Right lobe of liver (tissue), 6 donors: ENCODE measurements at regions not wholly inside any gene's neighbourhood (a gene's known extent, or its start where the extent isn't known, plus 50 kb on each side); places are given as distances from the start of the nearest gene placed in this dataset.

Experiments used
- ATAC-seq, 4 donors: fragments of 200-7000 bp; cut with Tn5 transposase; one replicate each; pipeline ENCODE4 v1.9.1; 2020; ENCODE audit warnings: mild to moderate bottlenecking in 4 of 4, moderate library complexity in 4 of 4
- DNase-seq, 3 donors: peaks; one replicate each; pipeline ENCODE4 v3.0.0-alpha.2; 2020
- H3K27ac ChIP-seq, 3 donors: fragments of 200-600 bp; one replicate each; pipeline ENCODE4 v1.8.0; 2022
- H3K27me3 ChIP-seq, 2 donors: fragments of 200-600 bp; one replicate each; pipeline ENCODE4 v1.8.0; 2022
- H3K36me3 ChIP-seq, 4 donors: fragments of 200-600 bp; sonication (generic) in 1 of 4; one replicate each; pipeline versions ENCODE4 v1.5.1 to v1.8.0; 2017 to 2022; ENCODE audit warnings: control low read depth in 1 of 4
- H3K4me1 ChIP-seq, 4 donors: fragments of 200-600 bp; sonication (generic) in 1 of 4; one replicate each; pipeline versions ENCODE4 v1.5.1 to v1.8.0; 2017 to 2022; ENCODE audit warnings: control low read depth in 1 of 4
- H3K4me3 ChIP-seq, 3 donors: fragments of 200-600 bp; one replicate each; pipeline ENCODE4 v1.8.0; 2022
- H3K9me3 ChIP-seq, 4 donors: fragments of 200-600 bp; sonication (generic) in 1 of 4; one replicate each; pipeline versions ENCODE4 v1.5.1 to v1.8.0; 2017 to 2022; ENCODE audit warnings: control low read depth in 1 of 4
- CTCF ChIP-seq, 4 donors: fragments of 200-600 bp in 3 of 4; fragments of 450-650 bp in 1 of 4; IDR thresholded peaks; one replicate each; pipeline versions ENCODE4 v1.5.1 to v1.8.0; 2016 to 2022; ENCODE audit warnings: antibody characterized with exemption in 4 of 4, mild to moderate bottlenecking in 2 of 4
- POLR2A ChIP-seq: fragments of 450-650 bp; IDR thresholded peaks from one replicate; pipeline ENCODE4 v1.6.1; 2017; ENCODE audit warnings: antibody characterized with exemption, mild to moderate bottlenecking
- WGBS: methylation state at CpG from one replicate; pipeline ENCODE4 v1.1.6; 2018; ENCODE audit warnings: low coverage, low lambda C conversion rate; ENCODE audit not compliant: insufficient coverage; ENCODE audit errors: missing lambda C conversion rate; 5-methylcytosine and 5-hydroxymethylcytosine counted together
- intact Hi-C, 2 donors: fragments of 100-400 bp; cut with DNase I; formaldehyde crosslinking; loops; one replicate each; pipeline versions ENCODE4 v1.11.2 to v1.14.1; 2022
- donor health status: DM: no; HTN: yes; CAD: no.
- donor health status: DM: no; HTN: no; CAD: no.
- donor health status: DM: no; HTN: no; CAD: no.
- donor health status: DM: no; HTN: yes; CAD: no.
- donor health status: DM: no; HTN: yes; CAD: no.

DNA sequence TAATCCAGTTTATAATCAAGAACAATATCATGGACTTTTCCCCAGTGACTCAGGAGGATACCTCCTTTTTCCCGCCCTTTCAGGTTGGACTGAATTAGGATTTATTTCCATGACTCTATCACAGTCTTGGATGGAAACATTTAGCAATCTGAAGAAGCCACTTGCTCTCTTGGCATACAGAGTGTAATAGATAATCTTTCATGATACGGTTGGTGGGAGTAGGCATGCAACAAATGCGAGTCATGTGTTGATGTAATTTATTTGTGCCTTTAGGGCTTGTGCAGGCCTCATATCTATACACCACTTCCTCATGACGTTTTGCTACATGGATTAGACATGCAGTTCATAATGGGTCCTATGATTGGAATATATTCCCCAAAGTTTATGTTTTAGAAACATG is 54.2 kb upstream of the MCTP2 start:
- Histone ChIP-seq H3K4me1 (no peaks in the 10 kb centered on the region), H3K36me3 (no peaks in the 10 kb centered on the region), H3K27me3 (no peaks in the 10 kb centered on the region), H3K9me3 (no peaks in the 10 kb centered on the region), H3K27ac (no peak overlapping the region), H3K4me3 (no peak overlapping the region)
- DNase-seq (no peak), ATAC-seq (no peak)
- TF ChIP-seq POLR2A (no peak), CTCF (IDR thresholded peaks at IDR 0.05) (no peak)
- 61% methylated on average over 4 of the region's 4 CpGs for WGBS
- intact Hi-C loops, result no loop called here

DNA sequence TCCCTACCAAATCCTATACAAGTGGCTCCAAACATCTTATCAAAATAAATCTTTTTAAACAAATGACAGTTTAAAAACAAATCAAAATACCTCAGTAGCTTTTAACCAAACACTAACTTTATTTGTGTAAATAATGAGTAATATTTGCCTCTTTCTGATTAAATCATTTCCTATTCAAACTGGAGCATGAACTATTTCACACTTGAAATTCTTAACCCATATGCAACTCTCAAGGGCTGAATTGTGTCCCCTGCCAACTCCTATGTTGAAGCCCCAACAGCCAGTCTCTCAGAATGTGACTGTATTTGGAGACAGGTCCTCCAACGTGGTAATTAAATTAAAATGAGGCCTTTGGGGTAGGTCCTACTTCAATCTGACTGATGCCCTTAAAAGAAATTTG is 55.9 kb upstream of the MCTP2 start:
- no peak for TF ChIP-seq CTCF (IDR thresholded peaks at IDR 0.05)
- TF ChIP-seq POLR2A, result no peak
- H3K4me1 ChIP-seq, result no peaks in the 10 kb centered on the region
- H3K27me3 ChIP-seq, result no peaks in the 10 kb centered on the region
- ATAC-seq (no peak), DNase-seq (no peak)
- H3K9me3 ChIP-seq, result no peaks in the 10 kb centered on the region
- H3K4me3 ChIP-seq, result no peak overlapping the region
- no peaks in the 10 kb centered on the region for H3K36me3 ChIP-seq
- H3K27ac ChIP-seq, result no peak overlapping the region
- intact Hi-C loops, result no loop called here
- 27% methylated on average over 1 of the region's 1 CpG for WGBS

DNA sequence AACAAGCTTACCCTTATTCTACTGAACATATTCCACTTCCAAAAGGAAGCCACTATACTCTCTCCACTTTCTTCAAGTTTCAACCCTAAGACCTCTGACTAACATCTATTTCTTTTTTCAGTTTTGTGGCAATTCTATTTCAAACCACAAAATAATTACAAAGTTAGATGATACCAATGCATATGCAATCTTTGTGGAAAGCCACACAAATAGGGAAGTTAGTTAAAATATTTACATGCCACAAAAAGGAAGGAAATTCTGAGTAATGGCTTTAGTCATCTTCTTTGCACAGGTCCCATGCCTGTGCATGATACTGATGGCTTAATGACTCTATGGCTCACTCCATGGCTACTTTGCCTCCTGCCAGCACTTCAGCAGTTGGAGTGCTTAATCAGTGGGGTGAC is 57.0 kb upstream of the MCTP2 start:
- intact Hi-C loops, result no loop called here
- no peak overlapping the region for H3K27ac ChIP-seq
- H3K4me3 ChIP-seq, result no peak overlapping the region
- no peaks in the 10 kb centered on the region for H3K4me1 ChIP-seq
- TF ChIP-seq POLR2A (no peak), CTCF (IDR thresholded peaks at IDR 0.05) (no peak)
- no peaks in the 10 kb centered on the region for H3K27me3 ChIP-seq
- H3K9me3 ChIP-seq, result no peaks in the 10 kb centered on the region
- DNase-seq, result no peak
- ATAC-seq, result peak; percentile 29 to 68 (median 52)
- H3K36me3 ChIP-seq, result no peaks in the 10 kb centered on the region

DNA sequence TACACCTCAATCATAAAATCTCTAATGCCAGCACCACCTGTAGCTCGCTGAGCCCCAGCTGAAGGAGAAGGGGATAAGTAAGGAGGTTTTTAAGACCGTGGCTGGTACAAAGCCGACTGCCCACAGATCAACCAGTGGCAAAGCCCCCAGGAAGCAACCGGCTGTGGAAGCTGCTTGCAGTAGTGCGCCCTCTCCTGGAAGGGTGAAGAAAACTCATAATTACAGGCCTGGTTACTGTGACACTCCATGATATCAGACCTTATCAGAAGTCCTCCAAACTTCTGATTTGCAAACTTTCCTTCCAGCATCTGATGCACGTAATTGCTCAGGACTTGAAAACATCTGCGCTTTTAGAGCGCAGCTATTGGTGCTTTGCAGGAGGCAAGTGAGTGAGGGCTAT is 63.1 kb upstream of the MCTP2 start:
- H3K9me3 ChIP-seq, result no peaks in the 10 kb centered on the region
- no peaks in the 10 kb centered on the region for H3K4me1 ChIP-seq
- H3K27ac ChIP-seq, result no peak overlapping the region
- TF ChIP-seq POLR2A, result no peak
- peak in 2 of 4 donors; percentile 33 to 46 for TF ChIP-seq CTCF (IDR thresholded peaks at IDR 0.05)
- no peak overlapping the region for H3K4me3 ChIP-seq
- intact Hi-C loops, result loop anchor here (10.0 kb wide), 2 partner anchors 147 to 157 kb away; no protein-coding TSS in a partner anchor
- H3K27me3 ChIP-seq, result no peaks in the 10 kb centered on the region
- peak in 3 of 4 donors; percentile 28 to 46 (median 28) for ATAC-seq
- 81% methylated on average over 6 of the region's 8 CpGs for WGBS
- H3K36me3 ChIP-seq, result no peaks in the 10 kb centered on the region
- no peak for DNase-seq

DNA sequence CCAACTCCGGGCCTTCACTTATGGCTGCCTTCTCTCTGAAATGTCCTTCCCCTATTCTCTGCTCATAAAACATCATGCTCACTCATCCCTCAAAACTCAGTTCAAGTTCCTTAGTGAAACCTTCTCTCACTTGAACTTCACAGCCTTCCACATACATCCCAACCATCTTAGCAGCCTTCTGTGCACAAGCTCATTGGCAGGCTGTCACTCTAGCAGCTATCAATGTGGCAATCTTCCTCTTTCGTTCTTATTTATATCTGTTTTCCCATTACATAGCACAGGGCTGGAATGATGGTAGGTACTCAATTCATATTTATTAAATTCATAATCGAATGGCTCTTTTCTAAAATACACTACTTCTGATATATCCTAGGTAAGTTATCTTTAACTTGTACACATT is 66.4 kb upstream of the MCTP2 start:
- Histone ChIP-seq H3K4me1 (no peaks in the 10 kb centered on the region), H3K36me3 (no peaks in the 10 kb centered on the region), H3K4me3 (no peak overlapping the region), H3K27ac (no peak overlapping the region), H3K27me3 (no peaks in the 10 kb centered on the region), H3K9me3 (no peaks in the 10 kb centered on the region)
- TF ChIP-seq CTCF (IDR thresholded peaks at IDR 0.05) (no peak), POLR2A (no peak)
- DNase-seq, result no peak
- intact Hi-C loops, result loop anchor here (10.0 kb wide), 2 partner anchors 150 to 160 kb away; no protein-coding TSS in a partner anchor
- ATAC-seq, result peak in 1 of 4 donors; percentile 11
- 63% methylated on average over 3 of the region's 3 CpGs for WGBS
